ENCODE measurements at regions not wholly inside any gene's neighbourhood (a gene's known extent, or its start where the extent isn't known, plus 50 kb on each side); places are given as distances from the start of the nearest gene placed in this dataset.
"Not testable (repeated sequence)": the region's sequence is repeated elsewhere in the genome, so short reads cannot be mapped to it uniquely, and the experiment has no call there.

- TF ChIP-seq EZH2 (IDR thresholded peaks at IDR 0.05; ENCODE audit: borderline replicate concordance, low read depth, low read length, poor library complexity, severe bottlenecking); CTCF (conservative IDR thresholded peaks at IDR 0.05; ENCODE audit: low read depth, low read length): not testable (repeated sequence)
Measured at GRCh38 chrX:92298067-92298466, 518.9 kb downstream of the PCDH11X start.

Measured in A673 (cell line).